Kidney tubule cell (primary cell): ENCODE measurements at regions not wholly inside any gene's neighbourhood (a gene's known extent, or its start where the extent isn't known, plus 50 kb on each side); places are given as distances from the start of the nearest gene placed in this dataset.
"Not testable (repeated sequence)": the region's sequence is repeated elsewhere in the genome, so short reads cannot be mapped to it uniquely, and the experiment has no call there.

Source experiments
- DNase-seq: peaks from one replicate; pipeline ENCODE4 v3.0.0-alpha.2; 2018; ENCODE audit warnings: low spot score

DNA sequence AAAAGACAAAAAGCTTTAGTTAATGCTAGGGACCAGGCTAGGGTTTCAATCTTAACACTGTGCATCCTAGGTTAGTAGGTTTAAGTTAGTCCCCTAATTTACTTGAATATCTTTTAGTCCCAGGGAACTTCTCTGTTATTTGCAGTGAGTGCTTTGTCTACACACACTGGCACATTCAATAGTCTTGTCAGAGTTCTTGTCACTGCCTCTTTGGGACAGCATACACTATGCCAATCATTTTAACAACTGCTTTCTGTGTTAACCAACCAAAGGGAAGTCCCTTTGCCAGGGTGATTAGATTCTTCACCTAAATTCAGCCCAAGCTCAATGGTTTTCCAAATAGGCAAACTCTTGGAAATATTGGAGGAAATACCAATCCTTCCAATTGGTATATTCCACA, 221.8 kb upstream of the IGFBP7 start:
- no peak for DNase-seq

DNA sequence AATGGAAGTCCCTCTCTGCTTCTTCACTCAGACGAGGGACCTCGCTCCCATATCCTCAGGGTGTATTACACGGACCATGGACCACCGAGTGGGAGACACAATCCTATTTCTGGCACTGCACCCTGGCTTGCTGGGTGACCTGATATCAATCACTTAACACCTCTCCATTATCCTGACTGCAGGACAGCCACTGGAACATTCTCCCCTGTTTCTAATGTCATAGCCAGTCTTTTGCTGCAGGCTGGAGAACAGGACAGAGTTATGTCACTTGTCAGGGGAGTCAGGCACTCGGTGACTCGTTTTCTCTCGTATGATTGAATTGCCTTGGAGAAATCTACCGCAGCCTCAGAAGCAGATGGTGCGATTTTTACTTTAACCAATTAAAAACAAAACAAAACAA, 219.1 kb upstream of the IGFBP7 start:
- DNase-seq = no peak

DNA sequence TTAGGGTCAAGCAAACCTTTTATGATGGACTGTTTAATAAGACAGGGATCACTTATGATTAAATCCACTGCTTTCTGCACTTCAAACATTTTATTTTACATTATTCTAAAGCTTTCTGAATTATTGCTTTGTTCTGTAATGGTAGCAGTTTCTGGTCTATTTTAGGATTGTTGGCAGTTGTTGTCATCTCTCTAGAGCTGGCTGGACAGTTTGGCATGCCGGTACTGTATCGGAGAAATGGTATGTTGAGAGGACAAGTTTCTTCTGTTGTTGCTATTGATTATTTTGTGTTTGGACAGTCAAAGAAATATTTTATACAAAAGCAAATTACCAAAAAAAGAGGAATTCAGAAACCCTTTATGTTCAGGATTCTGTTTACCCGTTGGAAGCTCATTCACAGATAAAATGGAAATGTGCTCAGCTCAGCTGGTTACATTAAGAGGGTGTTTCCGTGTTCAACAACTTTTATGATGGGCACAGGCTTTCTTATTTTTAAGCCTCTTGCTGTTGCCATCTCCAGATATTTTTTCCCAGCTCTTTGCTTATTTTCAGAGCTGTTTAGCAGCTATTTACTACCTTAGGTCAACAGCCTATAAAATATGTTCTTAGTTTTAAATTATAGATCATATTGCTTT, 214.6 kb upstream of the IGFBP7 start:
- DNase-seq = no peak

DNA sequence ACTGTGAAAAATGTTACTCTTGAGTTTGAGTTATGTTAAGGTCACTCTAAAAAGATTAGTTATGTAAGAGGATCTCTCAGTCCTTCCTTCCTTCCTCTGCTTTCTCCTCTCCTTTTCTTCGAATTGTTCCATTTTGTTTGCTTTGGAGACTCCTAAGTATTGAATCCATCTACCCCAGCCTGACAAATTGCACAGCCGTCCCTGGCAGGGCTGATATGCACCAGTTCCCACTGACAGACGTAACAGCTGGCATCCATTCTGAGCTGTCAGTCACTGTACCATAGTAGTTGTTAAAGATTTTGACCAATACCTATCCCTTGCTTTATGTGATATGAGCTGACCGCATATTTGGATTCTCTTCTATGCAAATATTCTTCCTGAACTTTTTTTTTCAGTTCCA, 210.7 kb upstream of the IGFBP7 start:
- no peak for DNase-seq

DNA sequence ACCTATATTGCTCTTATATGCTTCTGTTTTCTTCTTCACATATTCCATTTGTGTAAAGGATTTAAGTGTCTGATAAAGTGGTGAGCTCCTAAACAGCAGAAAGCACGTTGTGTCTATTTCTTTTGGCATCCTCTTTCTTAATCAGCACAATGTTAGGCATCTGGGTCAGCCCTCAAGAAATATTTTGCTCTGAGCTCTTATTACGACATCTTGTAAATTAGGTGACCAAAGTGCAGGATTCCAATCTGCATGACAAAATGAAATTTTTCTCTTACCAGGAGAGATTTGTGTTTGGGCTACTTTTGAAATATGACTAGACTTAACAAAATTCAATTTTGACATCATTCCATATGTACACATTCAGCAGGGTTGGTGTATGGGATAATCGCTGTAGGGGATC, 210.0 kb upstream of the IGFBP7 start:
- DNase-seq = no peak

DNA sequence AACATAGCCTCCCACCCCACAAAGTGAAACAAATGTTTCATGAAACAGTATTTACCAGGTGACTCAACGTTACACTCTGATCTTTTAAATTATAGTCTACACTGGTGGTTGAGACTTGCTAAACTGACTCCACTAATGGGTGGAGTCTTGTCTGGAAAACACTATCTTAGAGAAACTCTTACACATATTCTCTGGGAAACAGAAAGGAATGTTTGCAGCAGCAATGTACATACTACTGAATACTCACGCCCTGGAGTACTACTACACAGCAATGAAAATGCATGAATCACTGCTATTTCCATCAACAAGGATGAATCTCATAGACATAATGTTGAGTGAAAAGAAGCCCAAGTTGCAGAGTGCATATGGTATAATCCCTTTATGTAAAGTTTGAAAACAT, 208.5 kb upstream of the IGFBP7 start:
- DNase-seq = no peak

DNA sequence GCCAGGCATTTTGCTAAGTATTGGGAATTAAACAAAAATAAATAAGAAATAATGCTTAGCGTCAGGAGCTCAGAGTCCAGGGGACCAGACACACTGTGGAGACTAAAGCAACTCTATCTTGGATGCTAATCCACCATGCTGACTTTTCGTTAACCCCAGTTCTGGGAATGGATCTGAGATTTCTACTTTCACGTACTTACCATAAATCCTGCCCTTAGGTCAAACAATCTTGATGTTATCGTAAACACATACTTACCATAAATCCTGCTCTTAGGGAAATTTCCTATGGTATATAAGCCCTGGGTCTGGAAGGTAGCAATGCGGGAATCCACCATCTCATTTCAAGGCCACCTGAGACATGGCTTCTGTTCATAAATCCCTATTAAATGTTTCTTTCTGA, 204.5 kb upstream of the IGFBP7 start:
- DNase-seq = no peak

DNA sequence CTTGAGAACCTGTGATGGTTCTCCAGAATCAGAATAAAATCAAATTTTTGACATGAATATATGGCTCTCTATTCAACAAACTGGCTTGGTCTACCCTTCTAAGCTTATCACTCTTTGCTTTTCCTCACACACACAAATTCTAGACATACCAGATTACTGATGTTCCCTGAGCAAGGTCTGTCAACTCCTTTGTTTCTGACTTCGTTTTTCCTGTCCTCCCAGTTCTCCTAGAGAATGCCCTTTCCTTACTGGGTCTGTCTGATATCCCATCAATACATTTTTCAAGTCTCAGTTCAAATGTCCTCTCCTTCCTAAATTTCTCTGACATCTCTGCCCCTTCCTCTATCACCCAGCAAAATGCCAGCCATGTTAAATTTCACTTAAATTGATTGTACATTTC, 202.1 kb upstream of the IGFBP7 start:
- no peak for DNase-seq

DNA sequence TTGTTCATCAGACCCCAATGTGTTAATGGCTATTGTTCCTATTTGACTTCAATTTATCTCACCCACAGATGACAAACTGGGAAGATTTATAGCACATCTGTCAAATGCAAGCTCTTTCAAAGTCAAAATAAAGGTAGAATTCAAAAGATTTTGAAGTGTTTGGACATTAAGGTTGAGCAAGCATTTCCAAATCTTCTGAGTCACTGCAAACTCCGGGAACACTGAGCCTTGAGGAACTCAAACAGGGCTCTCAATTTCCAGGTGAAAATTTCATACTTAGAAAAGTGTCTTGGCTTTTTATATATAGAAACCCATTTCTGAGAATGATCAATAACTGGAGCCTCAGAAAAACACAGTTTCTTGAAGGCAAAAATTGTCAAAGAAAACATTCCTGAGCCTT, 199.5 kb upstream of the IGFBP7 start:
- no peak for DNase-seq

DNA sequence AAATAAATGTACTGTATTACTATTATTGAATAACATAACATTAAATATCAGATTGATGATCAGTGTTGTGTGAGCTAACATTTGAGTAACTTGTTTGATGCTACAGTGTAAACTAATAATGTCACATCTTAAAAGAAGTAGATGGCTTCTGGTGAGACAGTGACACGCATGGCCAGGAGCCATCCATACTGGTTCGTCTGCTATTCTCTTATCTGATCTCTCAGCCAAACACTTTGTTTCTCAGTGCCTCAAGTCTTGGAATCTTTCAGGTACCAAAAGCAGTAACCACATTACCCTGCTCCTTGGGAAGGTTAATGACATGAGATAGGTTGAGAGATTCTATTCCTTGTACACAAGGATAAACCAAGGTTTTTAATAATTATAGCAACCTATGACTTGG, 198.1 kb upstream of the IGFBP7 start:
- DNase-seq = no peak

DNA sequence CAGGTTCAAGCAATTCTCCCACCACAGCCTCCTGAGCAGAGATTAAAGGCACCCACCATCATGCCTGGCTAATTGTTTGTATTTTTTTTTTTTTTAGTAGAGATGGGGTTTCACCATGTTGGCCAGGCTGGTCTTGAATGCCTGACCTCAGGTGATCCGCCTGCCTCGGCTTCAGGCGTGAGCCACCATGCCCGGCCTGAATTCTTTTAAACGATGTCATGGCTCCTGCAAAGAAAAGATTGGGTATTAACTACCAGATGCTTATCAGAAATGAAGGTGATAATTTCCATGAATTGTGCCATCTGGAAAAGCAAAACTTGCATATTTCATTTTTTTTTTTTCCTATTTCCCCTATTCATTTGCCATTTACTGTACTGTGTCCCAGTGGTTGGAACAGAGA, 195.7 kb upstream of the IGFBP7 start:
- DNase-seq = no peak

DNA sequence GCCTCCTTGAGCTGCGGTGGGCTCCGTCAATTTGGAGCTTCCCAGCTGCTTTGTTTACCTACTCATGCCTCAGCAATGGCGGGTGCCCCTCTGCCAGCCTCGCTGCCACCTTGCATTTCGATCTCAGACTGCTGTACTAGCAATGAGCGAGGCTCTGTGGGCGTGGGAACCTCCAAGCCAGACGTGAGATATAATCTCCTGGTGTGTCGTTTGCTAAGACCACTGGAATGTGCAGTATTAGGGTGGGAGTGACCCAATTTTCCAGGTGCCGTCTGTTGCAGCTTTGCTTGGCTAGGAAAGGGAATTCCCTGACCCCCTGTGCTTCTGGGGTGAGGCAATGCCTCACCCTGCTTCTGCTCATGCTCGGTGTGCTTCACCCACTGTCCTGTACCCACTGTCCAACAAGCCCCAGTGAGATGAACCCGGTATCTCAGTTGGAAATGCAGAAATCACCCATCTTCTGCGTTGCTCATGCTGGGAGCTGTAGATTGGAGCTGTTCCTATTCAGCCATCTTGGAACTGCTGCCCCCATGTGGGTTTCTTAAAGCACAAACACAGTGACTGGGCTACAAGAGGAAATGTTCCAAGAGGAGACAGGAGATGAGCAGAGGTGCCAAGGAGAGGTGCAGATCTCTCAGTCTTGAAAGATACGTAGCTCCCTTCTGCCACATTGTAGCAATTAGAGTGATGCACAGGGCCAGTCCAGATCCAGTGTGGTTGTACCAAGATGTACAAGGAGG, 193.0 kb upstream of the IGFBP7 start:
- no peak for DNase-seq

DNA sequence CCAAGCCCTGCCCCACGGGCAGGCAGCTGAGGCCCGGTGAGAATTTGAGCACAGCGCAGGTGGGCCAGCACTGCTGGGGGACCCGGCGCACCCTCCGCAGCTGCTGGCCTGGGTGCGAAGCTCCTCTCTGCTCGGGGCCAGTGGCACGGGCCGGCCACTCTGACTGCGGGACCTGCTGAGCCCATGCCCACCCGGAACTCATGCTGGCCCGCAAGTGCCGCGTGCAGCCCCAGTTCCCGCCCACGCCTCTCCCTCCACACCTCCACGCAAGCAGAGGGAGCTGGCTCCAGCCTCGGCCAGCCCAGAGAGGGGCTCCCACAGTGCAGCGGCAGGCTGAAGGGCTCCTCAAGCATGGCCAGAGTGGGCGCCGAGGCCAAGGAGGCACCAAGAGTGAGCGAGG, 190.1 kb upstream of the IGFBP7 start:
- DNase-seq = not testable (repeated sequence)

DNA sequence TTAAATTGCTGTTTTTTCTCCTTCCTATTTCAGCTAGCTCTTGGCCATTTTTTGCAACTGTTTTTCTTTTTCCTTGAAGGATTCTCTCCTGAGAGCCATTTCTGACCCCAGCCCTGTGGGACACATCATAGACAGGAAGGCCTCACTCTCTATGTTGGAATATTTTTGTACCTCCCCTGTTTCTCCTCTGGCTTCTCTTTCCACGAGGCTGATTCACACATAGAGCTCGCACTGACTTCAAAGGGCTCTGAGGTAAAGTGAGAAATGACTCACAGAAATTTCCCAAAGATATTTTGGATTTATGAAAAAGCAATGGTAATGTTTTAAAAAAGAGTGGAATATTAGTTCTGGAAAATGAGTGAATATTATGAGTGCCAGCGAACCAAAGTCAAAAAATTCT, 181.7 kb upstream of the IGFBP7 start:
- peak; percentile 70 for DNase-seq

DNA sequence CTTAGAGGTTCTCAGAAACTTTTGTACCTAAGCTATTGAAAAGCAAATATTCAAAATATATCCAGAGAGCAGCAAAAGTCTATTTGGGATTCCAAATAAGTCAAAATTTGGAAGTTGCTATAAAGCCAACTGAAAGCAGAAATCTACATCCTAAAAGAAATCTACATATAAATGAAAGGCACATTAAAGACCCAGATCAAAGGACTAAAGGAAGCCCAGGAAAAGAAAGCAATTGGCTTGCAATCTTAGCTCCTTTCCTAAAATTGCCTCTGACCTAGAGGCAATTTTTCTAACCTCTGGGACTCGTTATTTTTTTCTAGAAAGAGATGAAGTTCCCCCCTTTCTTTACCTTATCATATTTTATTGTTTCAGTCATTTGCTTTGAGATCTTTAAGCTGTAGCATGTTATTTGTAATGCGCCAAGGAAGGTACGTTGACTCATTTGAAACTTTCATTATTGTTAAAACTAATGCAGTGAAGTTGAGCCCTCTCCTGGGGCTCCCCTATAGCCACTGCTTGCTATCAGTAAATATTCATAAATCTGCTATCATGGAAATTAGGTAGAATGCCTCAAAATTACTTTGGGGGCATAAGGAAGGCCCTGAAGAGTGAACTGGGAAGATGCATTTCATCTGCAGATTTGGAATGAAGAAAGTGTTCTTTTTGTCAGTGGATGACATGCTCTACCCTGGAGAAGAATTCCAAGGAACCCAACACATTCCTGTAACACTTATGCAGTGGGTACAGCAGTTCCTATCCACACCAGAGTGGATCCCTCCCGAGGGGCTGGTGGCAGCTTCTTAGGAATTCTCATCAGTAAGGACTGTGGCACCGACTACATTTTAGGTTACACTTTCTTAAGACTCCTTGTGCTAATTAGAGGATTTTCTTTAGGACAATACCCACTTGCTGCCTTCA, 177.8 kb upstream of the IGFBP7 start:
- no peak for DNase-seq

DNA sequence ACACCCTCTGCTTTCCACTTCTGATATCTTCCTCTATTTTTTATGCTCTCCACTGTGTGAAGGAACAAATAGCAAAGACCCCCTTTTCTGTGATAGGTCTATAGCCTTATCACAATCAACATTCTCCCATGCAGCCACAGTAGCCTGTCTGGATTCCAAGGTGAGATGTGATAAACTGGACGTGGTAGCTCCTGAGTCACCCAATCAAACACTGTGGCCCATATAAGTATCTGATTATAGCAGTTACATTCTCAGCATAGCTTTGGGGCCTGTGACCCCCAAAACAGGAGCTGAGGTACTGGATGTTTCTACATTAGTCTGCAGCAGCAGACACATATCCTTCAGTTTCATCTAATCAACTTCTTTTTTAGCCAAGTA, 172.7 kb upstream of the IGFBP7 start:
- DNase-seq = no peak

DNA sequence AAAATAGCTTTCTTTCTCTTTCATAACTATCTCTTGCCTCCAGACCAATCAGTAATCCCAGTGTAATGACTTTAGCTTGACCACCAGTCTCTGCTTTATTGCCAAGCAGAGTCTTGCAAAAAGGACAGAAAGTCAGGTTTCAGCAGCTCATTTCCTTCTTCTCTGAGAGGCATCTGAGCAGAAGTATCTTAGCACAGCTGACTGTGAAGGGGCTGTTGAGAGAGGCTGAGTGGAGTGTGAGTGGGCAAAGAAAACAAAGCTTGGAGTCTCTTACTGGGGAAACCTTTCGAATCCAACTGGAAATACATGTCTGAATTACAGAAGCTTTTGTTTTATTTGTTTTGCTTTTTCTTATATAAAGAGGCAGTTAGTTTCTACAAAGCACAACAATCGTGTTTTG, 170.3 kb upstream of the IGFBP7 start:
- DNase-seq = no peak

DNA sequence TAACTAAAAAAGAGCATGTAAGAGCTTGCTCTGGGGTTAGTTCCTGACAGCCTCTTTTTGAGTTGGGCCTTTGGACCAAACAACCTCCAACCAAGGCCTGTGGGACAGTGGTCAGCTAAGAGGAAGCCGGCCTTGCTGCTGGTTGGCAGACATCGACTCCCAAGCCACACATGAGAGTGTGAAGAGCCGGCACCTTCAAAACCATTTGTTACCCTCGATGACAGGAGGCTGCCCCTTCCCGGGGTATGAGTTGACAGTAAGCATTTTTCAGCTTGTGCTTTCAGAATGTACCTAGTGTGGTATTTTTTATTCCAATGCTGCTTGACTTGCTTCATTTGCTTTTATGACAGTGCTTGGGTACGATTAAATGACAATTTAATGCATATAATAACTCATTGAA, 168.6 kb upstream of the IGFBP7 start:
- no peak for DNase-seq

DNA sequence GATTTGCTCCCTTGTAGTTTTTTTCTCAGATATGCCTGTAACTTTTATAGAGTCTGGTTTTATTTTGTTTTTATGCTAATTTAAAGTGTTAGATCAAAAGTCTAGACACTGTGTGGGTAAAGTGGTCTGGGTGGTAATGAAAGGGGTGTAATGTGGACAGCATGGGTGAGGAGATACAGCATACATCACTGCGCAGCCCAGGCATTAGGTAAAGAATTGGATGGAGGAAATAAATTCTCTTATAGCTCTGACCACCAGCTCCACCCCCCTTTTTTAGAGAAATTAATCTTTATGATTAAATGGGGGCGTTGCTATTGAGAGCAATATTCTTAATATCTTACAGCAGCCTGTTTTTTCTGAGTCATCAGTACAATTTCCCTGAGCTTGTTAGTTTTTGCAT, 163.9 kb upstream of the IGFBP7 start:
- DNase-seq = no peak

DNA sequence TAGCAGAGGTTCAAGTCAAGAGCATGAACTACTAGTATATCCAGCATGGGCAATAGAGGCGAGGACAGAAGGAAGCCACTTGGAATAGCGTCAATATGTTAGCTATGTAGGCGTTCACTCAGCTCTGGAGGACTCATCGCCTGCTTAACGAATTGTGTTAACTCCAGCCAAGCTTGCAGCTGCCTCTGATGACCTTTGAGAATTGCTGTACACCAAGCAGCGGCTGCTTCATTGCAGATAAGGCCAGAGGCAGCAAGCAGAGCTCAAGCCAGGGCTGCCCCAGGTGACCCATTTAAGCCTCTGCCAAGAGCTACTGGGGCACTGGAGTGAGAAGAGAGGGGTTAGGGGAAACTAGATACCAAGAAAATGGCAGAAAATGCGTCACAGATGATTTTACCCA, 160.2 kb upstream of the IGFBP7 start:
- DNase-seq = peak; percentile 47

DNA sequence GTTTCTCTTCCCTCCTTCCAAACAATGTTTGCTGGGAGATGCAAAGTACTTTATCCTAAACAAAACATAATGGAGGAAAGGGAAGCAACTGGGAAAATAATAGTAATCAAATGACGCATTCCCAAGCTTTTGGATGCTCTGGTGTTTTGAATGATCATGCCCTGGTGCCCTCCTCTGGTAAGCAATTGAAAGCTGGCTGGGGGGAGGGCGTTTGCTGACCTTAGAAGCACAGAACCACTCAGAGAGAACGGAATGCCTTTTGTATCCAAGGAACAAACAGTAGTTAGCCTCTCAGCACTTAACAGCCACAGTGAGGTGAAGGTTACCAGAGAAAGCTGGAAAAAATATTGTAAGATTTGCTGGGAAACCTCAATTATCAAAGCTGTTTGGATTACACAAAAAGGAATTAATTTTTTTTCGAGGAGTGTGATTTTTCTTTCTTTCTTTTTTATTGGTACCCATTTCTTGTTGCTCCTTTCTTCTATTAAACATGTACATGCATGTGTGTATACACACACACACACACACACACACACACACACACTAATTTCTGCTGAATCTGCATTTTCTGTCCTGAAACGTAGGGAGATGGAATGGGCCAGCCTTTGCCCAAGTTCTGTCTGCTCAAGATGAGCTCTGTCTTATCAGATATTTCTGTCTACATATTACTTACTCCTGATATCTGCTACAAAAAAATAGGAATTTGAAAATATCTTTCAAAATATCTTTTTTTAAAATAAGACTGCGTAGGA, 155.8 kb upstream of the IGFBP7 start:
- peak; percentile 69 for DNase-seq

DNA sequence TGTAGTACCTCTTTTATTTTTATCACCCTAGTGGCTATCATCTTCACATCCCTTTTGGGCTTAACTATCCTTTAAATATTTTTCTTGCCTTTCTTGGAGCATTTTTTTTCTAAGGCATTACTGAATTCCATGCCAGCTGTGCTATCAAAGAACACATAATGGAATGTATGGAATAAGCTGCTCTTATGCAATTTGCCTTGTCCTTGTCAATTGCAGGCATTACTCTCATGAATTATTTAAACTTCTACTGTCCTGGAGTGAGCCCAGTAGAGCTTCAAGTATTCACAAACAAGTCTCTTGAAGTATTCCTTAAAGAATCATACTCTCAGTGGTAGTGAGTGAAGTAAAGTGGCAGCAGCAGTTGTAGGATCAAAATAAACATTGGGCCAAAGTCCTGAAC, 144.6 kb upstream of the IGFBP7 start:
- DNase-seq = no peak
